BJ (cell line): ENCODE measurements at regions not wholly inside any gene's neighbourhood (a gene's known extent, or its start where the extent isn't known, plus 50 kb on each side); places are given as distances from the start of the nearest gene placed in this dataset.

Experiments used
- CTCF ChIA-PET: fragments of 350-600 bp; formaldehyde crosslinking; extraction: SDS; loops from one replicate; lab custom pipeline; 2021; ENCODE audit warnings: antibody characterized with exemption, inconsistent platforms; lab: Yijun Ruan, JAX
- POLR2A ChIA-PET: fragments of 300-600 bp; sonication (Branson Sonifier 250); formaldehyde crosslinking; extraction: SDS; loops from one replicate; lab custom pipeline; 2021; ENCODE audit warnings: antibody characterized with exemption; lab: Charles Lee
- DNase-seq: peaks from one replicate; pipeline ENCODE4 v3.0.0-alpha.2; 2011; ENCODE audit warnings: low read depth
- H3K27me3 ChIP-seq: 2 replicates; pipeline ENCODE4 v1.6.0; 2011; ENCODE audit warnings: low read length; ENCODE audit not compliant: control insufficient read depth, insufficient read depth
- H3K36me3 ChIP-seq: 2 replicates; pipeline ENCODE4 v1.5.1; 2011; ENCODE audit warnings: low read length; ENCODE audit not compliant: control insufficient read depth, insufficient read depth
- H3K4me3 ChIP-seq: 2 replicates; pipeline ENCODE4 v1.5.1; 2011; ENCODE audit warnings: low read depth, mild to moderate bottlenecking, control low read depth, low read length
- TF ChIP-seq, protein P1 (sequence below): IDR thresholded peaks from 2 replicates; pipeline ENCODE4 v1.5.1; 2011; ENCODE audit warnings: low read depth, mild to moderate bottlenecking, control low read depth, inconsistent platforms, low read length, moderate library complexity; ENCODE audit not compliant: insufficient read depth

DNA sequence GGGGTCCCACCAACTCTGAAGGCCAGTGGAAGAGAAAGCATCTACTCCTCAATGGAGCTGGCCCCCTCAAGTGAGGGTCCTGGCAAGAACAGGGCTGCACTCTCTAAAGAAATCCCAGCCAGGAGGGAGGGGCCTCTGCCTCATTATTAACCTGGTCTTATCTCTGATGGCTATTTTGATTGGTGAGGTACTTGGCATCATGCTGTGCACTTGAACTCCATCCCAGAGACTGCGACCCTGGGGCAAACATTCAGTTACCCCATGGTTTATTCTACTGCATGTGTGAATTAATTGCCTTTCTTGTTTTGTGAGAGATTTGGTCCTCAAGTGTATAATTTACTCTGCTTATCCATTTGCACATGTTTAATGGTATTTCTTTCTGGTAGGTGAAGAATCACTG lies 55.0 kb upstream of the ETV3 start:
- ChIA-PET CTCF (interaction anchor here (0.6 to 2.3 kb wide), 9 partner anchors 10 to 312 kb away, joined by 3 to 7 read pairs (median 4); no protein-coding TSS in a partner anchor), POLR2A (no interaction called here)
- TF ChIP-seq, protein P1, sequence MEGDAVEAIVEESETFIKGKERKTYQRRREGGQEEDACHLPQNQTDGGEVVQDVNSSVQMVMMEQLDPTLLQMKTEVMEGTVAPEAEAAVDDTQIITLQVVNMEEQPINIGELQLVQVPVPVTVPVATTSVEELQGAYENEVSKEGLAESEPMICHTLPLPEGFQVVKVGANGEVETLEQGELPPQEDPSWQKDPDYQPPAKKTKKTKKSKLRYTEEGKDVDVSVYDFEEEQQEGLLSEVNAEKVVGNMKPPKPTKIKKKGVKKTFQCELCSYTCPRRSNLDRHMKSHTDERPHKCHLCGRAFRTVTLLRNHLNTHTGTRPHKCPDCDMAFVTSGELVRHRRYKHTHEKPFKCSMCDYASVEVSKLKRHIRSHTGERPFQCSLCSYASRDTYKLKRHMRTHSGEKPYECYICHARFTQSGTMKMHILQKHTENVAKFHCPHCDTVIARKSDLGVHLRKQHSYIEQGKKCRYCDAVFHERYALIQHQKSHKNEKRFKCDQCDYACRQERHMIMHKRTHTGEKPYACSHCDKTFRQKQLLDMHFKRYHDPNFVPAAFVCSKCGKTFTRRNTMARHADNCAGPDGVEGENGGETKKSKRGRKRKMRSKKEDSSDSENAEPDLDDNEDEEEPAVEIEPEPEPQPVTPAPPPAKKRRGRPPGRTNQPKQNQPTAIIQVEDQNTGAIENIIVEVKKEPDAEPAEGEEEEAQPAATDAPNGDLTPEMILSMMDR, result no peak
- Histone ChIP-seq H3K27me3 (peaks cover 5% of the 10 kb centered on the region), H3K36me3 (no peaks in the 10 kb centered on the region), H3K4me3 (no peak overlapping the region)
- no peak for DNase-seq

DNA sequence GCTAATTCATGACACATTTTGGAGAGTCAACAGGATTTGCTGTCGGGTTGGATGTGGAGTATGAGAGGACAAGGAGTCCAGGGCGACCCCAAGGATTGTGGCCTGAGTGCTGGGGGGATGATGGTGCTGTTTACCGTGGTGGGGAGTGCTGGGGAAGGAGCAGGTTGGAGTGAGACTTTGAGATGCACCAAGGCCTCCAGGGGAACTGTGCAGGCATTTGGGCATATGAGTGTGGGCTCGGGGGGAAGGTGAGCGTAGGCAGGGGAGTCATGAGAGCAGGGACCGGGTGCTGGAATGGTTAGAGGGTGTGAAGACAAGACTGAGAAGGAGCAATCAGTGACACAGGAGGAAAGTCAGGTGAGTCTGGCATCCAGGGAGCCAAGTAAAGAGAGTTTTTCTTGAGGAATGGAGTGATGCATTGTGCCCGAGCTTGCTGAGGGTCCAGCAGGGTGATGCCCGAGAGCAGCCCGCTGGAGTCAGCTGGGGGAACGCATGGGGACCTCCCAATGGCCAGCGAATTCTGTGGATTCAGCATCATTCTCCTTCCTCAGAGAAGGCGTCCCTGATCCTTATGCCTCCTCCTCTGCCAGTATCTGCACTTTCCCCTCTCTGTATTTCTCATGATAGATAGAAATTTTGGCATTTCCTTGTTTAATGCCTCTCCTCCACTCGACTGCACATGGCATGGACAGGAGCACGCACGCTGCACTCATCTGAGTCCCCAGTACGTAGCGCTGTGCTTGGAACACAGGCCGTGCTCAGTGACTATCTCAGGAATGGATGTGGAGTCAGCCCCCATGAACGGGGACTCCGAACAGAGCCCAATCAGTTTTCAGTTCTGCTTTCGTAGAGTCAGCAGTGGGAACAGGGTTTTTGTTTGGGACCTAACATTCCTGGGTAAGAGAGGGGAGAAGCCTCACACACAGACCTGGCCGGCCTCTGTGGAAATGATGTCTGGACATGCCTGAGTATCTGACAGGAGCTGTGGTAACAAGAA lies 52.1 kb upstream of the ETV3 start:
- H3K36me3 ChIP-seq, result no peaks in the 10 kb centered on the region
- no peak for DNase-seq
- no peak overlapping the region for H3K4me3 ChIP-seq
- CTCF ChIA-PET, result interaction anchor here (1.2 to 2.7 kb wide), 3 partner anchors 9 to 306 kb away, joined by 4 to 10 read pairs (median 8); no protein-coding TSS in a partner anchor
- peaks cover 6% of the 10 kb centered on the region for H3K27me3 ChIP-seq
- POLR2A ChIA-PET, result no interaction called here
- TF ChIP-seq, protein P1, result no peak

DNA sequence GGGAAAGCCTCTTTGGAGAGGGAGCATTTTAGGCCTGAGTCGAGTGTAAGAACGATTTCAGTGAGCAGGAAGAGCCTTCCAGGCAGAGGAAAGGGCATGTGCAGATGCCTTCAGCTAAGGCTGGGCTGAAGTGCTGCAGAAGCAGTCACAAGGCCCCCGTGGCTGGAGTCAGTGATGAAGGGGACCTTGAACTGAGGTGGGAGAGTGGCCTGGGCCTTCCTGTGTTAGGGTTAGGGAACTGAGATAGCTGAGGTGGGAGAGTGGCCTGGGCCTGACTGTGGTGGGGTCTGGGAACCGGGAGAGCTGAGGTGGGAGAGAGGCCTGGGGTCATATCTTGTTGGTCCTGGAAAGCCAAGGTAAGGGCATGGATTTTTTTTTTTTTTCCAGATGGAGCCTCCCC lies 50.9 kb upstream of the ETV3 start:
- Histone ChIP-seq H3K4me3 (no peak overlapping the region), H3K36me3 (no peaks in the 10 kb centered on the region), H3K27me3 (peaks cover 6% of the 10 kb centered on the region)
- TF ChIP-seq, protein P1, result no peak
- DNase-seq, result no peak
- ChIA-PET POLR2A (no interaction called here), CTCF (interaction anchor here (2.3 kb wide), 1 partner anchor 32 kb away, joined by 7 read pairs; no protein-coding TSS in a partner anchor)
